GM18498 (cell line): ENCODE measurements at regions not wholly inside any gene's neighbourhood (a gene's known extent, or its start where the extent isn't known, plus 50 kb on each side); places are given as distances from the start of the nearest gene placed in this dataset.
"Not testable (repeated sequence)": the region's sequence is repeated elsewhere in the genome, so short reads cannot be mapped to it uniquely, and the experiment has no call there.

Experiments used
- ATAC-seq: cut with Tn5 transposase; IDR thresholded peaks from one replicate; pipeline ENCODE4 v1.9.1; 2021; ENCODE audit warnings: mild to moderate bottlenecking, moderate library complexity; ENCODE audit not compliant: unreplicated experiment

DNA sequence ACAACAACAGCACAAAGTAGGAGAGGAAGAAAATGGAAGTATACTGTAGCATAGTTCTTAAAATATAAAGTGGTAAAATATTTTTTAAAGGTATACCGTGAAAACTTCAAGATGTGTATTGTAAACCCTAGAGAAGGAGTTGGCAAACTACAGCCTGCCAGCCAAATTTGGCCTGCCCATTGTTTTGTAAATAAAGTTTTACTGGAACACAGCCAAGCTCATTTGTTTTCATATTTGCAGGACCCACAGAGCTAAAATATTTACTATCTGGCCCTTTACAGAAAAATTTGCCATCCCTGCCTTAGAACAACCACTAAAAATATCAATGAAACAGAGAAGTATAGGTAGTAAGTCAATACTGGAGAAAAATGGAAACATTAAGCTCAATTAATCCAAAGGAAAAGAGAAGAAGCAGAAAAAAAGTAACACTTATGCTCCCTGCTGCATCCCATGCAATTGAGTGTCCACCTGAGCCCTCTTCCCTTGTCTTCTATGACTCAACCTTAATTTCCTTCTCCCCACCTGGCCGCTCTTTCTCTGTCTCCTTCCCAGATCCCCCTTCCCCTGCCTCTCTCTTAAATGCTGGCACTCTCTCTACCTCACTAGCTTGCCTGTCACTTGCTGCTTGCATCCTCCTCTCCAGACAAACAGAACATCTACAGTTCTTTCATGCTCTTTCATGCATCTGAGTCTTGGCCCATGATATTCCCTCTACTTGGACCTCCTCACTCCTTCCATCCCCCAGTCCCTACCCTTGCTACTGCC is 50.6 kb upstream of the FER start:
- ATAC-seq: no peak

DNA sequence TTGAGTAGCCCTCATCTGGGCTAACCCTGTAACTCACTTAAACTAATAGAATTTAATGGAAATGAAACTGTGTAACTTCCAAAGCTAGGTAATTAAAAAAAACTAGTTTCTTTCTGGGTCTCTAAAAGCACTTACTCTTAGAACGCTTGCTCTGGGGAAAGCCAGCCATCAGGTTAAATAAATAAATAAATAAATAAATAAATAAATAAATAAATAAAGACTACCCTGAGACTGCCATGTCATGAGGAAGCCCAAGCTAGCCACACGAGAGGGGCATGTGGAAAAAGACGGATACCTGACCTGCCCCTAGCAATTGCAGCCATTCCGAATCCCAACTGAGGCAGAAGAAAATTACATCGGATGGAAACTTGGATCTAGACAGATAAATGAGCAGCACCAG is 51.3 kb upstream of the FER start:
- ATAC-seq: no peak

DNA sequence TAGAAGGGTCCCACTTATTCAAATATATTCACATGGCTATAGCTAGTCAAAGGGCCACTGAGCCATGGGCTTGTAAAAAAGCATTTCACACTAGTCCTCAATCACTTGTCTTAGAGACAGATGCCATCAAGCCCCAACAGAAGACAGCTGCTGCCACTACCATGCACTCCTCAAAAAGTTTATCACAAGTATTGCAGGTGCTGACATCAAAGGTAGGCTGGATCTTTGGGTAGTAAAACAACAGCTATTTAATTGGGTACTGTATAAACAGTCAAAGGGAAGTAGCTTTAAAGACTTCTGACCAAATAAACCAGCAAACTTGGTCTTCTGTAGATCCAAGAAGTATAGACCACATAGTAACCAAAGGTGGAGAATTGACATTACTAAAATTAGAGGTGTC is 59.2 kb upstream of the FER start:
- ATAC-seq: no peak

DNA sequence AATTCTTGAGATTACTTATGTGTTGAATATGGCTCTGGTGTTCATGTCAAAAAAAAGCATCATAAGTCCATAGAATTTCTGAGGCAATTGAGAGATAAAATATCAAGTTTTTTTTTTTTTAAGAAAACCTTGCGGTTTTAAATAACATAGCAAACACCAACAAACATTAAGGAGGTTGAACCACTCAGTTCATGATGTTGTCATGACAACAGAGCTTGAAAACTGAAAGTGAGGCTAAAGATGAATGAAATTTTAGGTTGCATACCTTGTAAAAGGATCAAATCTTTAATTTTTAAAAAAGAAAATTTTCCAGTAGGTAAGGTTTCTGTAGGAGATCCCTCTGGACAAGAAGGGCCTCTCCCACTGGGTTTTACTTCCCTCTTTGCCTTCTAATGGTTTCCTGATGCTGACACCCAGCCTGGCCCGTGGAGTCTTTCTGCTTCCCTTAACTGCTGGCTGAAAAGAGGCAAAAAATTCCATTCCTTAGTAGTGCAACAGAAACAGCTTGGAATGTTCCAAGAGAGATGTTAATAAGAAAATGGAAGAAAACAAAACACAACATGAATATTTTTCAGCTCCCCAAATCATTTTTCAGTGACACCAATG is 60.0 kb upstream of the FER start:
- ATAC-seq: no peak

DNA sequence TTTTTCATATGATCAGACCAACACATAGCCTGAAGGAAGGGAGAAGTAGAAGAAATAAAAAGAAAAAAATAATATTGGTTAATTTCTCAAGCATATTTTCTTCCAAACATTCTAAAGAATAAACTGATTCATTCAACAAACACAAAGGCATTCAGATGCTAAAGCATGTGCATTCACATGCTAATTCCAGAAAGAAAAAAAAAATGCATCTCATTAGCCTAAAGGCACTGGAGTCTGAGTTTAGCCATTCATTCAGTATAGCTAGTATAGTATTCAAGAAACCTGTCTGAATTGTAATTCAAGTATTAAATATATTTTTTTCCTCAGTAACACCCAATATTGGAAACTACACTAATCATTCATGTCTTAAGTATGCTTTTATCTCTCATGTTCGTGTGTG is 61.0 kb upstream of the FER start:
- no peak for ATAC-seq

DNA sequence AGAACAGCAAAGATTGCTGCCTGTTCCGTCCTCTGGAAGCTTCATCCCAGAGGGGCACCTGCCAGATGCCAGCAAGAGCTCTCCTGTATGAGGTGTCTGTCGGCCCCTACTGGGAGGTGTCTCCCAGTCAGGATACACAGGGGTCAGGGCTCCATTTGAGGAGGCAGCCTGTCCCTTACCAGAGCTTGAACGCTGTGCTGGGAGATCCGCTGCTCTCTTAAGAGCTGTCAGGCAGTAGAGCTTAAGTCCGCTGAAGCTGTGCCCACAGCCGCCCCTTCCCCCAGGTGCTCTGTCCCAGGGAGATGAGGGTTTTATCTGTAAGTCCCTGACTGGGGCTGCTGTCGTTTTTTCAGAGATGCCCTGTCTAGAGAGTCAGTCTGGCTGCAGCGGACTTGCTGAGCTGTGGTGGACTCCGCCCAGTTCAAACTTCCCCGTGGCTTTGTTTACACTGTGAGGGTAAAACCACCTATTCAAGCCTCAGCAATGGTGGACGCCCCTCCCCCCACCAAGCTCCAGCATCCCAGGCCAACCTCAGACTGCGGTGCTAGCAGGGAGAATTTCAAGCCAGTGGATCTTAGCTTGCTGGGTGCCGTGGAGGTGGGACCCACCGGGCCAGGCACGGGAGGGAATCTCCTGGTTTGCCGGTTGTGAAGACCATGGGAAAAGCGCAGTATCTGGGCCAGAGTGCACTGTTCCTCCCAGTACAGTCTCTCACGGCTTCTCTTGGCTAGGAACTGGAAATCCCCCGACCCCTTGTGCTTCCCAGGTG is 62.1 kb upstream of the FER start:
- not testable (repeated sequence) for ATAC-seq

DNA sequence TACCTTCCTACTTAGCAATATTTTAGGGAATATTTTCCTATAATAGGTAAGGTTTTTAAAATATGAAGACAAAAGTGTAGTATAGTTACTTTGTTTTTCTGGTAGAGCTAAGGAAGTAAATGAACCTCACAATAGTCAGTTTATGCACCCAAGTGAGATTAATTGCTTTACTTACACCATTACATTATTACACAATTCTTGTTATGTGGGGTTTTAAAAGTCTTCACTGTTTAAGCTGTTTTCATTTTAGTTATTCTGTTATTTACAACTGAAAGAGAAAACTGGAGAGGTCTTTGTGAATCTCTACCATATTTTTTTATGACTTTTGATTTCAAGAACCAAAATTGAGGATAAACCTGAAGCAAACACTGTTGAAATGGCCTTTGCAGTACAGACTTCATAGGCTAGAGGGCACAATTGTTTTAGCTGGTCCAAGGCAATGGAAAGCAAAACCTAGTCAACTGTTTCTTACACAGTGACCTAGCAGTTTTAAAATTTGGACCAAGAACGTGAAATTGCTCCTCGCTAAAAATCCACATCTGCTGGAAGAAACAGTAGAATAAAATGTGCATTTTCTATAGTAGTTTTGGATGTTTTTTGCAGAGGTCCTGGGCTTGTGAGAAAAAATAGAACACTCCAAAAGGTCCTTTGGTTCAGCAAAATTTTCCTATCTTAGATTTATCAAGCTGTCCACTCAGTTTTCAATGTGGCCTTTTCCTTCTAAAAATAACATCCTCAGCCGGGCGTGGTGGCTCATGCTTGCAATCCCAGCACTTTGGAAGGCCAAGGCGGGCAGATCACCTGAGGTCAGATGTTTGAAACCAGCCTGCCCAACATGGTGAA is 66.4 kb upstream of the FER start:
- ATAC-seq: peak; percentile 92

DNA sequence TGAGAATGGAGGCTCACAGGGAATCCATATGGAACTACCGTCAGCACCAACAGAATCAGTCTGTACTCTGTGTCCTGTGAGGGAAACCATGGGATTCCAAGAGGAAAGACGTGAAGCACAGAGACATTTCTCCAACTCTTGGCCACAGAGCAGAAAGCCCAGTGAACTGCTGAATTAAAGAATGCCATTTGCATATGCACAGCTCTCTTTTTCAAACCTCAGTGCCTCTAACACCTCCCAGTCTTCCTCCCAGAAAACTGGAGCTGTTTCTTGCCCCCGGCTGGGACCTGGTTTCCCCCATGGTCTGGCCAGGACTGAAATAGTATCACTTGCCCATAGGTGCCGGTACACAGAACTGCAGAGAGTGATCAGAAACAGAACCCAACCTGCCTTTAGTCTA is 69.6 kb upstream of the FER start:
- ATAC-seq: no peak

DNA sequence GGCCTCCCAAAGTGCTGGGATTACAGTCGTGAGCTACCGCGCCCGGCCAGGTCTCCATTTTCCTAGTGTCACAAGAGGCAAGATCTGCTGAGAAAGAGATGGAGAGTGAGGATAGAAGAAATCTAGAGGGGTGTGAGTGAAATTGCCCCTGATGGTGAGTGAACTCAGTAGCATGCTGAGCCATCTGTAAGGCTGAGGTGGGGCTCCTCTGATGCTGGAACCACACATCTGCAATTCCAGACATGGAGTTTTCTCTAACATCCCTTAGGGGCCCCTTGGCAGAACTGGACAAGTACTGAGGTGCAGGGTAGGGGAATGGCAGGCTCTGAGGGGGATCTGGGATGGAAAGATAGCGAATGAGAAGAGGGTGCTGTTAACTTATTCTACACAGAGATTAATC is 72.0 kb upstream of the FER start:
- ATAC-seq: no peak

DNA sequence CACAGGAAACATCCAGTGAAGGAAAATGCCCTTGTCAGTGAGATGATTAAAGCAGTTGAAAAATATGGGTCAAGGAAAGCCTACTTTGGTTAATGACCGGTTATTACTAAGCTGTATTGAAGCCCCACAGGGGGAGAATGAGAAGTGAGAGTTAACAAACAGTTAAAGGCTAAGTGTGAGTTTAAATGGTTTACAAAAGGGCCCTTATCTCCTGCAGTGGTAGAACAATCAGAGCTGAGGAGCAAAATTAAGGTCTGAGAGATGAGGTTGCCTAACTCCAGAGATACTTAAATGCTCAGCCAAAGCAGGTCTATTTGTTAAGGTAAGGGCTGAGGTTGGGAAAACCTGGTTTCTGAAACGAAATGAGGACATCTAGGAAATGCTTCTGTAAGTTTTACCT is 75.1 kb upstream of the FER start:
- no peak for ATAC-seq

DNA sequence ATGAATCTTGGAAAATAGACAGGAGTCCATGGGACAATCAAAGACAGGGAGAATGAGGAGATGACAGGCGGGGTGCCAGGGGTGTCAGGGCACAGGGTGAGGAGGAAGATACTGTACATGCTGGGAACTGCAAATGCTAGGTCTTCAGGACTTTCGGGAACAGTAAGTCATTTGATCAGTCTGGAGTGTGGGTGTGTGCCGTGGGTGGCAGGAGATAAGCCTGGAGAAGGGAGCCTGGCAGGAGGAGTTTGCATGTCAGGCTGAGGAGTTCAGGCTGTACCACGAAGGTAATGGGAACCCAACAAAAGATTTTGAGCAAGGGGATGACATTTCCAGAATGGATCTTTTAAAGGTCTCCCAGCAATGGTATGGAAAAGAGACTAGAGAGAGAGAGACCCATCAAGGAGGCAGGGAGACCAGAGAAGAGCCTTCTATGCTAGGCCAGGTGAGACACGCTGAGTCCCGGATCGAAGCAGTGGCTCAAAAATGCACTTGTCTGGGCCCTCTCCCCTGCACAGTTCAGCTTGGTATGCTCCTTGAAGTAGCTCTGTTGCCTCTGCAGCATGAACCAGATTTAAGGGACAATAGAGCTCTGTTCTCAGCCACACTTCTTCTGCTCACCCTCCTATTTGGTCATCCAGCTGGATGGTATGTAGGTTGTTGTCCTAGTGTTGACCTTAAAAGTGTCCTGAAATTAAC is 77.0 kb upstream of the FER start:
- ATAC-seq: no peak

DNA sequence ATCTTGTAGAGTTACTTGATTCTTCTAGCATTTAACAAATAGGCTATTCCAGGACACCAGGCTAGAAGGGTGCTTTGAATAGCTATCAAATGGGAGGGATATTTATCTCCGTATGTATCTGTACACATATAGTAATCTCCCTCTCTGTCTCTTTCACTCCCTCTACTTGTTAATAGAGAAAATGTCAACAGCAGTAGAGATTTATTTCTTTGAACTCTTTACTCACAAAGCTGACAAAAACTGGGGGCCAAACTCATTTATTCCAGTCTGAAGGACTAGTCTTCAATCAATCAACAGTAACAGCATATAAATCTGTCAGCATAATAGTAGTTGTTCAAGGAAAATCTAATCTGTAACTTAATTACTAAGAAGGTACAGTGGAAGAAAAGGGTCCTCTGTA is 78.2 kb upstream of the FER start:
- no peak for ATAC-seq

DNA sequence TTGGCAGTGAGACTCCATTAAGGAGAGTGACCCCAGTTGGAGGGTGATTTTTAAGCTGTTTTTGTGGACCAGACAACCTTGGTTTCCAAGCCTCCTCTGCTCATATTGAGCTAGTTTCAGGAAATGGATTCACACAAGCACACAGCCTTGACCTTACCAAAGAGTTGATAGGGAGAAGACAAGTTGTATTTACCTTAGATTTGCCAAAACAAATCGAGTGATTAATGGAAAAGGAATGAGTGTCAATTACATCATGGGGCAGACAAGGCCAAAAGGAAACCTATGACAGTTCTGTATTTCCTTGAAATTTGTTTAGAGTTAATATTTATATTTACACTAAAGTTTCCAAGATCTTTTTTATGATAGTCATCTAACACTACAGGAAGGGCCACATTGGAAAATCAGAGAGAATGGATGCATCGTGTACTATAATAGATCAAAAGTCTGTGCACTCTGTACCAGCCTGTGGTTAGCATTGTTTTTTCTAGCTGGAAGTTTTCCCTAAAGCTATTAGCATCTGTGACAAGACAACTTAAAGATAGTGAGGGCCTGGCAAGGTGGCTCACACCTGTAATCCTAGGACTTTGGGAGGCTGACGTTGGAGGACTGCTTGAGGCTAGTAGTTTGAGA is 86.0 kb upstream of the FER start:
- ATAC-seq: no peak

DNA sequence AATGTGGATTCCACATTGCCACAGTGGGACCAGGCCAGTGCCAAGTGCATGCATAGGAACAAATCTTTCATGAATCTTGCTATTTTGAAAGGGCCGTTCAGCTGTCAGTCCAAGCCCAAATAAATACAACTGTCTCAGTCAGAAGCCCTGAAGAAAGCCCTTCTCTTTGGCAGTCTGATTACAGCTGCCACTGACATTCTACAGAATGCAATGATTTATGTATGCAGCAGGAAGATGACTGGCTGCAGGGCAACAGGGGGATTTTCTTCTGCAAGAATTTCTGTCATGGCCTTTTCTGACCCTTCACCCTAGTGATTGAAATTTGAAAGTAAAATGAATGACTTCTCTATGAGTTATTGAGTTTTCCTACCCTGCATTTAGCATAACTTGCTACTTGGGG is 86.7 kb upstream of the FER start:
- no peak for ATAC-seq

DNA sequence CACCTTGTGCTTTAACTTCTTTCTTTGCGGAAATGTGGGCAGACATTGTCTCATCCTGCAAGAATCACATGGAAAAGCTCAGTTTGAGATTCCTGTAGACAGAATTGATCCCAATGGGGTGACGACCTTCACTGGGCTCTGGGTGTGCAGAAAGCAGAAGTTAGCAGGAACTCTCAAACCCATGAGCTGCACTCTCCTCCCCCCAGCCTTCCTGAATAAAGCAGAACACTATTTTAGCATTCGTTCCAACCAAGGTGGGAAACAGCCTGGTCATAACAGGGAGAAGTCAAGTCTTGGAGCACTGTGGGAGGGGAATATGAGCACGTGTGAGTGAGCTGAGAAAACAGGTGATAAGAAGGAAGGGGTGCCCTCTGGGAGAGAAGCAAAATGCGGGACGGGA is 87.4 kb upstream of the FER start:
- ATAC-seq: no peak

DNA sequence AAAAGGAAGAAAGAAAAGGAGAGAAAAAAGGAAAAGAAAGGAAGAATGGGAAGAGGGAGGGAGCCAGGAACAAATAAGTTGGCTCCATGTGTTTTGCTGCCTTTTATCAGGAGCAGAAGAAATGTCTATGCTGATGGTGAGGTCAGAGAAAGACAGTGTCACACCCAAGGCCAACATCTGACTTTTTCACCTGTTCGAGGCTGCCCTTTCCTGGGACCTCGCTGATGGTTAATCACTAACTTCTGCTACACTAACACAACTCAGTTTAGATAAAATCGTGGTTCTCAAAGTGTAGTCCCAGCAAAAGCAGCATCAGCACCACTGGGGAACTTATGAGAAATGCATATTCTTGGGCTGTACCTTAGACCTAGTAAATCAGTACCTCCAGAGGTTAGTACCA is 88.2 kb upstream of the FER start:
- ATAC-seq: no peak

DNA sequence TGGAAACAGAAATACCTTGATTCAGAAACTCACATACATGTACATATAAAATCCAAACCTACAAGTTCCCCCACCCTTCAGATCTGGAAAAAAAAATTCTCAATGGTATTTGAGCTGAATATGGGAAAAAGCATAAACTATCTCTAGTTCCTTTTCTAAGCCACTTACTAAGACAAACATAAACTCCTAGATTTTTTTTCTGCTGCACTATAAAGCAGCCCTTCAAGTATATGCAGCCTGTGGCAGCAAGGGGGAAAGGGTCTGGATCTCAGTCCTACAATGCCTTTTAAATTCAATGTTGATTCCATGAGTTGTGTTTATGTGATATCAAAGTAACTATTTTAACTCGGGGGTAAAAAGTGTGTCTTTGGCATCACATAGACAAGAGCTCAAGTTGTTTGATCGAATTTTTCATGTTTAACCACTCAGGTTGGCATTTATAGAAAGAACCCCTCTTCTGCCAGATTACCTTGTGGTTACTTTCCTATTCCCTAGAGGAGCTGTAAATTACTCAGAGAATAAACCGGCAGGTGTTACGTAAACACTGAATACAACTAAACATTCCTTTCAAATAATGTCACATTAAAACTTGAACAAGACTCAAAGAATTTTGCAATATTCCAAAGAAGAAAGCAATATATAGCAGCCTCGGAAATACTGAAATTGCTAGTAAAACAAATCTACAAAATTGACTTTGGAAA is 91.8 kb upstream of the FER start:
- ATAC-seq: no peak

DNA sequence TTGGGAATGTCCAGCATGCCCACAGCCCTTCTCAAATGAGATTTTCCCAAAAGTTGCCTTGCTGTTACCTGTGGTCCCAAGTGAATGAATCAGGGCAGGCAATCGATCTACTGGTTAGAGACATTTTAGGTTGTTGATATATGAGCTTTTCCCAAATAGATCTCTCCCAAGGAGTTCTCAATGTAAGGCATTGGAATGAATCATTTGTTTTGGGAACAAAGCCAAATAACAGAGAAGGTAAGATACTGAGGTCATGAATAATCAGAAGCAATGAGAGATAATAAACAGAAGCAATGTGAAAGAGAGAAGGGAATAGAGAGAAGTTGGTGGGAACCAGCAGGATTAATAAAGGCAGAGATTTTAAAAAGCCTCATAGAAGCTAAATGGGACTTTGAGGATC is 93.6 kb upstream of the FER start:
- ATAC-seq: no peak

DNA sequence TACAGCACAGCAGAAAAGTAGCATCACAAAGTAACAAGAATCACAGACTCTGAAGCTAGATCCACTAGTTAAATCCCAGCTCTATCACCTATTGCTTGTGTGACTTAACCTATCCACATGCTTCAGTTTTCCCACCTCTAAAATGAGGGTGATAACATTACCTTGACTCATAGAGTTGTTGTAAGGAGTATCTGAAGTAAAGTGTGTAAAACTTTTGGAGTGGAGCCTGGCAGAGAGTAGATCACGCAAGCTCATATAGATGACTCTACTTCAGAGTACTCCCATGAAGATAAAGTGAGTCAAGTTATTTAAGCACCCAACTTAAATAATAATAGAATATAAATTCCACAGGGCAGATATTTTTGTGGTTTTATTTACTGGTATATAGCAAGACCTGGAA is 94.5 kb upstream of the FER start:
- no peak for ATAC-seq

DNA sequence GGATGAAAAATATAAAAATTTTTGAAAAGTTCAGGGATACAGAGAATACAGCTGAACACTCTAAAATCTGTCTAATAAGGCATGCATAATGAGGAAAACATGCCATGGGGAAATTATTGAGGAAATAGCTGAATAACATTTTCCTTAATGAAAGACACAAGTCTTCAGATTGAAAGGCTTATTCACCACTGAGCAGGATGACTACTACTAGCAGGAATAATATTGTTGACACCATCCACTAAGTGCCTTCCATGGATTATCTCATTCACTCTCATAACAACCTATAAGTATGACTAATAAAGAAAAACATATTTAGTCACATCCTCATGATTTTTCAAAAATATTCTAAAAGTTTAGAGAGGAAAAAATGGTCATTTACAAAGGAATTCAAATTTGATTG is 96.7 kb upstream of the FER start:
- no peak for ATAC-seq
